Transverse colon (tissue), 3 donors: ENCODE measurements at regions not wholly inside any gene's neighbourhood (a gene's known extent, or its start where the extent isn't known, plus 50 kb on each side); places are given as distances from the start of the nearest gene placed in this dataset.

ENCODE experiments used
- POLR2A ChIP-seq: fragments of 450-650 bp; IDR thresholded peaks from one replicate; pipeline ENCODE4 v1.6.1; 2016; ENCODE audit warnings: antibody characterized with exemption, mild to moderate bottlenecking, moderate library complexity
- TF ChIP-seq, protein P1 (sequence below), 5 experiments: fragments of 200-600 bp in 3 of 5; fragments of 450-650 bp in 2 of 5; sonication (generic) in 3 of 5; IDR thresholded peaks; 1 replicate in 2 of 5; 2 replicates in 3 of 5; pipeline ENCODE4 v1.5.1; 2016 to 2017; ENCODE audit warnings: antibody characterized with exemption in 5 of 5, inconsistent platforms in 3 of 5, mild to moderate bottlenecking in 2 of 5, moderate library complexity in 1 of 5

DNA sequence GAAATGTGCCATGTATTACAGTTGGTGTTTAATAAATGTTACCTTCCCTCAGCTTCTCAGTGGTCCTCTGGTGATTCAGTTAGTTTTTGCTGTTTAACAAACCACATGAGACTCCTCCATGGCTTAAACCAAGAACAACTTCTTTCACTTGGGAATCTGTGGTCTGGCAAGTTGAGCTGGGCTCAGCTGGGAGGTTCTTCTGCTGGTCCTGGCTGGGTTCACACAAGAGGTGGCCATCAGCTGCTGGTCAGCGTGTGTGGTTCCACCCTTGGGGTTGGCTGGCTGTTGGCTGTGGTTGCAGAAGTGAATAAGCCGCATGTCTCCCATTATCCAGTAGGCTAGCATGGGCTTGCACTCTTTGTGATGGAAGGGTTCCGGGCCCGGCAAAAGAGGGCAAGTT lies 160.5 kb downstream of the MIAT start:
- no peak for TF ChIP-seq POLR2A
- TF ChIP-seq, protein P1, sequence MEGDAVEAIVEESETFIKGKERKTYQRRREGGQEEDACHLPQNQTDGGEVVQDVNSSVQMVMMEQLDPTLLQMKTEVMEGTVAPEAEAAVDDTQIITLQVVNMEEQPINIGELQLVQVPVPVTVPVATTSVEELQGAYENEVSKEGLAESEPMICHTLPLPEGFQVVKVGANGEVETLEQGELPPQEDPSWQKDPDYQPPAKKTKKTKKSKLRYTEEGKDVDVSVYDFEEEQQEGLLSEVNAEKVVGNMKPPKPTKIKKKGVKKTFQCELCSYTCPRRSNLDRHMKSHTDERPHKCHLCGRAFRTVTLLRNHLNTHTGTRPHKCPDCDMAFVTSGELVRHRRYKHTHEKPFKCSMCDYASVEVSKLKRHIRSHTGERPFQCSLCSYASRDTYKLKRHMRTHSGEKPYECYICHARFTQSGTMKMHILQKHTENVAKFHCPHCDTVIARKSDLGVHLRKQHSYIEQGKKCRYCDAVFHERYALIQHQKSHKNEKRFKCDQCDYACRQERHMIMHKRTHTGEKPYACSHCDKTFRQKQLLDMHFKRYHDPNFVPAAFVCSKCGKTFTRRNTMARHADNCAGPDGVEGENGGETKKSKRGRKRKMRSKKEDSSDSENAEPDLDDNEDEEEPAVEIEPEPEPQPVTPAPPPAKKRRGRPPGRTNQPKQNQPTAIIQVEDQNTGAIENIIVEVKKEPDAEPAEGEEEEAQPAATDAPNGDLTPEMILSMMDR (IDR thresholded peaks at IDR 0.05) = no peak
